Hepatocyte (in vitro differentiated cells): ENCODE measurements at regions not wholly inside any gene's neighbourhood (a gene's known extent, or its start where the extent isn't known, plus 50 kb on each side); places are given as distances from the start of the nearest gene placed in this dataset.

Experiments
- DNase-seq: peaks from one replicate; pipeline ENCODE4 v3.0.0-alpha.2; 2016; ENCODE audit warnings: low spot score
- H2AFZ ChIP-seq: fragments of 200-600 bp; sonication (generic); 2 replicates; pipeline ENCODE4 v1.6.0; 2016; ENCODE audit warnings: antibody characterized with exemption, mild to moderate bottlenecking
- H3K27ac ChIP-seq: fragments of 200-600 bp; sonication (generic); 2 replicates; pipeline ENCODE4 v1.5.1; 2016; ENCODE audit warnings: mild to moderate bottlenecking
- H3K27me3 ChIP-seq: fragments of 200-600 bp; sonication (generic); 2 replicates; pipeline ENCODE4 v1.6.1; 2016
- H3K36me3 ChIP-seq: fragments of 200-600 bp; sonication (generic); replicated peaks from 2 replicates; pipeline ENCODE4 v1.5.1; 2016; ENCODE audit warnings: low read depth; ENCODE audit not compliant: insufficient read depth
- H3K4me1 ChIP-seq: fragments of 200-600 bp; sonication (generic); 2 replicates; pipeline ENCODE4 v1.5.1; 2016; ENCODE audit warnings: mild to moderate bottlenecking, moderate library complexity; ENCODE audit not compliant: insufficient read depth
- H3K4me2 ChIP-seq: fragments of 200-600 bp; sonication (generic); 2 replicates; pipeline ENCODE4 v1.6.0; 2016
- H3K4me3 ChIP-seq: fragments of 200-600 bp; sonication (generic); 2 replicates; pipeline ENCODE4 v1.5.1; 2016; ENCODE audit warnings: mild to moderate bottlenecking
- H3K79me2 ChIP-seq: fragments of 200-600 bp; sonication (generic); 2 replicates; pipeline ENCODE4 v1.6.0; 2017; ENCODE audit warnings: mild to moderate bottlenecking
- H3K9me2 ChIP-seq: fragments of 200-600 bp; sonication (generic); replicated peaks from 2 replicates; pipeline ENCODE4 v1.6.0; 2017; ENCODE audit warnings: mild to moderate bottlenecking; ENCODE audit not compliant: insufficient read depth
- H3K9me3 ChIP-seq: fragments of 200-600 bp; sonication (generic); 2 replicates; pipeline ENCODE4 v1.5.1; 2016; ENCODE audit warnings: low read depth, mild to moderate bottlenecking
- H4K20me1 ChIP-seq: fragments of 200-600 bp; sonication (generic); 2 replicates; pipeline ENCODE4 v1.6.0; 2016; ENCODE audit warnings: mild to moderate bottlenecking; ENCODE audit not compliant: insufficient read depth, poor library complexity, severe bottlenecking
- CTCF ChIP-seq: fragments of 200-600 bp; sonication (generic); IDR thresholded peaks from 2 replicates; pipeline ENCODE4 v1.5.1; 2016; ENCODE audit warnings: antibody characterized with exemption, mild to moderate bottlenecking; ENCODE audit not compliant: poor library complexity
- EZH2 ChIP-seq: fragments of 200-600 bp; sonication (generic); IDR thresholded peaks from 2 replicates; pipeline ENCODE4 v1.6.1; 2016; ENCODE audit warnings: antibody characterized with exemption, mild to moderate bottlenecking, borderline replicate concordance
- EZH2phosphoT487 ChIP-seq: fragments of 200-600 bp; sonication (generic); IDR thresholded peaks from one replicate; pipeline ENCODE4 v1.6.1; 2018; ENCODE audit warnings: antibody characterized with exemption, mild to moderate bottlenecking, low read depth, moderate library complexity; ENCODE audit not compliant: unreplicated experiment, severe bottlenecking
- WGBS: methylation state at CpG from one replicate; pipeline ENCODE4 v1.1.6; 2016; ENCODE audit warnings: low lambda C conversion rate; ENCODE audit errors: missing lambda C conversion rate; 5-methylcytosine and 5-hydroxymethylcytosine counted together

- DNase-seq: no peak
- Histone ChIP-seq H3K36me3 (no peaks in the 10 kb centered on the region), H3K27ac (no peak overlapping the region), H4K20me1 (no peaks in the 10 kb centered on the region), H2AFZ (no peak overlapping the region), H3K9me3 (no peaks in the 10 kb centered on the region), H3K4me2 (no peak overlapping the region), H3K9me2 (no peaks in the 10 kb centered on the region), H3K4me1 (peaks cover 6% of the 10 kb centered on the region), H3K79me2 (no peaks in the 10 kb centered on the region), H3K27me3 (no peaks in the 10 kb centered on the region), H3K4me3 (no peak overlapping the region)
- WGBS: 100% methylated on average over 3 of the region's 3 CpGs
- TF ChIP-seq EZH2 (no peak), CTCF (no peak), EZH2phosphoT487 (no peak)
Observed at GRCh38 chr3:126257984-126258383, 77.6 kb upstream of the ALDH1L1 start.

- H3K9me2 ChIP-seq: no peaks in the 10 kb centered on the region
- no peaks in the 10 kb centered on the region for H3K9me3 ChIP-seq
- no peak overlapping the region for H3K4me2 ChIP-seq
- H3K4me3 ChIP-seq: no peak overlapping the region
- no peaks in the 10 kb centered on the region for H4K20me1 ChIP-seq
- WGBS: 94% methylated on average over 11 of the region's 11 CpGs
- H3K27ac ChIP-seq: no peak overlapping the region
- no peaks in the 10 kb centered on the region for H3K27me3 ChIP-seq
- H2AFZ ChIP-seq: no peak overlapping the region
- no peak for TF ChIP-seq EZH2phosphoT487
- no peak for TF ChIP-seq CTCF
- no peak for TF ChIP-seq EZH2
- no peak for DNase-seq
- peaks cover 6% of the 10 kb centered on the region for H3K4me1 ChIP-seq
- no peaks in the 10 kb centered on the region for H3K36me3 ChIP-seq
- no peaks in the 10 kb centered on the region for H3K79me2 ChIP-seq
Observed at GRCh38 chr3:126257174-126257573, 76.8 kb upstream of the ALDH1L1 start.

GRCh38 chr3:126256251-126256650 is 75.9 kb upstream of the ALDH1L1 start:
- Histone ChIP-seq H4K20me1 (no peaks in the 10 kb centered on the region), H2AFZ (no peak overlapping the region)
- 76% methylated on average over 7 of the region's 7 CpGs for WGBS

More at GRCh38 chr3:126256251-126256650, 75.9 kb upstream of the ALDH1L1 start:
- Histone ChIP-seq H3K27me3 (no peaks in the 10 kb centered on the region), H3K4me3 (no peak overlapping the region), H3K4me1 (peaks cover 5% of the 10 kb centered on the region), H3K9me2 (no peaks in the 10 kb centered on the region), H3K4me2 (no peak overlapping the region), H3K27ac (no peak overlapping the region), H3K79me2 (no peaks in the 10 kb centered on the region), H3K9me3 (no peaks in the 10 kb centered on the region), H3K36me3 (no peaks in the 10 kb centered on the region)
- DNase-seq: no peak
- TF ChIP-seq EZH2phosphoT487: no peak
- no peak for TF ChIP-seq EZH2
- no peak for TF ChIP-seq CTCF
